ENCODE measurements at regions not wholly inside any gene's neighbourhood (a gene's known extent, or its start where the extent isn't known, plus 50 kb on each side); places are given as distances from the start of the nearest gene placed in this dataset.

- DNase-seq = no peak
Measured at GRCh38 chr2:195493416-195493815, 163.6 kb upstream of the SLC39A10 start.

DNA sequence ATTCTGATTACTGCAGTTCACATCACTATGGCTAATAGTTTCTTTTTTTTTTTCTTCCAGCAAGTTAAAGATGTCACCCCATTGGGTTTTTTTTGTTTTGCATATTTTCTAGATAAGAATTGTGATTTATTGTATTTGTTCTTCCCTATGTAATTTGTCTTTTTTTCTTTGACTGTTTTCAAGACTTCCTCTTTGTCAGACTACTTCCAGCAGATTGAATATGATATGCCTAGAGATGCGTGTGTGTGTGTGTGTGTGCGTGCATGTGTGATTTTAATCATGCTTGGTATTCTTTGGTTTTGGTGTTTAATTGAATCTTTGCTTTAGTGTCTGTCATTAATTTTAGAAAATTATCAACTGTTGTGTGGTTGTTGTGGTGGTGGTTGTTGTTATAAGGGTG, 166.7 kb upstream of the SLC39A10 start:
- DNase-seq = no peak

GRCh38 chr2:195489101-195489500, 167.9 kb upstream of the SLC39A10 start:
- DNase-seq = no peak

DNA sequence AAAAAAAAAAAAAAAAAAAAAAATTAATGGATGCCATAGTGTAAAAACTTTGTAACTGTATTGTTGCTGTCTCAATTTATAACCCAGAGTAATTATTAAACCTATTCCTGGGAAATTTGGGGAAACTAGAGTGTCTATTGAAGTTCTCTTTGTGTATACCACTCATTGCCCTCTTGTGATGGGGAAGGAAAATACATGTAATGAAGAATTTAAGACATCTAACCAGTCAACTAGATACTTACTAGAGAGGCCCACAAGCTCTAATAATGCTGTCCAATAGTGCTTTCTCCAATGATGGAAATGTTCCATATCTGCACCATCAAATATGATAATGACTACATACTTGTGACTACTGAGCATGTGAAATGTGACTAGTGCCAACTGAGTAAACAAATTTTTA, 168.5 kb upstream of the SLC39A10 start:
- DNase-seq = no peak

DNA sequence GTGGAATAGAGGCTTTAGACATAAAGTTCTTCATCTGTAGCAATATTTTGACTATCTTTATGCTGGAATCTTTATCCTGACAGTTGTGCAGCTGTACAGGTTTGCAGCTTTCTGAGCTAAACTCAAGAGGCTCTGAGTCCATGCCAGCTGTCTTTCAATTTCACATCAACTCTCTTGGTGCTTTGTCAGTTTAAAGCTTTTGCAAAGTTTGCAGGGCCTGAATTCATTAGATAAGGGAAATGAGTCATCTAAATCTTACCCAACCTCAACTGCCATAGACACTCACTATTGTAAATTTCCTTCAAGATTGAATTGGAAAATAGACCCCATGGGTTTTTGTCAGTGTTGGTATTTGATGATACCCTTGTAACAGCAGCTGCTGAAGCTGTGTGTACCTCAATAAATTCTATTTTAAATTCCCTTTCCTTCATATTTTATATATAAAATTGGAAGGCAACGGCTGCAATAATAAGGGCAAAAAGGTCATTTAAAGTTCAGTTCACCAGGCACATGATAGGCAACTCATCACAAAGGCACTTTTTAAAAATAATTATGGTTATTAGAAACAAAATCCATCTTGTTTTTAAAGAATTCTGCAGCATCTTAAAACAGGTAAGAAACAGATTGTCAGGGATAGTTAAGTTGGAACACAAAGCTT, 169.9 kb upstream of the SLC39A10 start:
- no peak for DNase-seq

DNA sequence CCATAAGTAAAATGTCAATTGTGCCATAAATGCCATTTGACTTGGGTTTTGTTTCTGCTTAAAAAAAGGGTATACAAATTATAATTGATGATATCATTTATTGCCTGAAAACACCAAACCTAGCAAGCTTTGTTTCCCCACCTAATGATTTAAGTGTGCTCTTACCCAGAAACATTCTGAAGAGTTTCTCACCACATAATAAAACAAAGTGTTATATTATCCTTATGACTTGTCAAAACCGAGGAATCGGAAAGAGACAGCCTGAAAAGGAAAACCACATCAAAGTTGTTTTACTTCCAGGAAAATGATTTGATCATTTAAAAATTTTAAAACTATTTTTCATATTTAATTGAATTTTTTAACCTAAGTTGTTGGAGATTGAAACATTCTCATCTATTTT, 170.5 kb upstream of the SLC39A10 start:
- DNase-seq = no peak

DNA sequence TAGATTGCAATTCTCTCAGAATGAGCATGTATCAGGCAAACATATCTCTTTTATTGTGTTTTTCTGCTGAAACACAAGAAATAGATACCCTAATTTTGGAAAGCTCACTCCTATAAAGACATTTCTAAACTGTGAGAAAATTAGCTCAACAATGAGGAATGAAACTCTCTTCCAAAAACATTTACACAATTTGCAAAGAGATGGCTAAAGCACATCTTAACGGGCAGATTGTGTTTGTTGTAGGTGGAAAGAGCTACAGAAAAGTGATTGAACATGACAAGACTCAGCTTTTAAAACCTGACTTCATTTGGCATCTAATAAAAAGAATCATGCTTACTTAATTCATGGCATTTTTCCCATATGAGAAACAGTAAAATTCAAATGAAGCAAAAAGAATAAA, 175.0 kb upstream of the SLC39A10 start:
- DNase-seq = no peak

DNA sequence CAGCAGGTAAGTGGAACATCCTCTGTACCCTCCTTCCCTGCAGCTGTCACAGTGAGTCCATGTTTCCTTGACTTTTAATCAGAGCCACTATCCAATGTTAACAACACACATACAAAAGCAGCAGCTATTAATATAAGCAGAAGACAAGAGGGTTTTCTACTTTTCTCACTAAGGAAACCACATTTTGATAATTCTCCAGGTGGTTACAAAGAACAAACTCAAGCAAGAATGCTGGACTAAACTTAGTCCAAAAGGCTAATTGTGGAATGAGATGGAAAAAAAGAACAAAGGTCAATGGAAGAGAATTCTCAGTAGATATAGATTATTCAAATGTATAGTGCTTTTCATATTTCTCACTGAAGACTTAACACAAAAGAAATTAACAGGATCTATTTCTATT, 176.9 kb upstream of the SLC39A10 start:
- DNase-seq = no peak

GRCh38 chr2:195479407-195479806, 177.6 kb upstream of the SLC39A10 start:
- DNase-seq = no peak

DNA sequence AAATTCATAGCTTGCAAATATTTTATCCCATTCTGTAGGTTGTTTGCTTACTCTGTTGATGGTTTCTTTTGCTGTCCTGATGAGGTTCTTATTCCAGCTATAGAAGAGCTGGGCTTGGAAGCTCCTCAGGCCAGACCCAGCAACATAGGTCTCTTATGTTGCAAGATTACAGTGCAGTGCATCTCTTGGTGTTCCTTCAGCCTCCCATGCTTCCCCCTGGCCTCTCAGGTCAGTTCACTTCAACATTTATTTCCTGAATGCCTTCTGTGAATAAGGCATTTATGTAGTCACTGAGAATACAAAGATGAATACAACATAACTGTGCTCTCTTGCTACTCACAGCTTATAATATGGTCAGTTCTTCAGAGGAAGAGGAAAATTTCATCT, 179.0 kb upstream of the SLC39A10 start:
- DNase-seq = no peak

GRCh38 chr2:195477248-195477995, 179.6 kb upstream of the SLC39A10 start:
- DNase-seq = no peak

DNA sequence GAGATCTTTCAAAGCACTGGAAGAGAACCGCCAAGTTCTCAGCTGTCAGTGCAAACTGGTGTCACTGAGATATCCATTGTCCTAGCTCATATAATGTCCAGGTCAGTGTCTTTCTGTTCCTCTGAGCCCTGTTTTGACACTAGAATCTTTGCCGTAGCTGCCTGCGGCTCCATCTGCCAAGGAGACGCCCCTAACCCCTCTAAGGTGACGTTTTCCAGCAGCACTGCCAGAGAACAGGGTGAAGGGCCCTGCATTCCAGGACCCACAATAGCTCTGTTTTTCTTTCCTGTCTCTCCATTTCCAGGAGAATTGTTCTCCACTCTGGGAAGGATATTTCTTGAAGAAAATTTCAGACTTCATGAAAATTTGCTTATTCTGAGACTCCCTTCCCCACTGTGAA, 181.7 kb upstream of the SLC39A10 start:
- no peak for DNase-seq

- no peak for DNase-seq
Measured at GRCh38 chr2:195473862-195474261, 183.2 kb upstream of the SLC39A10 start.

GRCh38 chr2:195472501-195473234, 184.4 kb upstream of the SLC39A10 start:
- DNase-seq = no peak

GRCh38 chr2:195471807-195472206, 185.2 kb upstream of the SLC39A10 start:
- DNase-seq = no peak

DNA sequence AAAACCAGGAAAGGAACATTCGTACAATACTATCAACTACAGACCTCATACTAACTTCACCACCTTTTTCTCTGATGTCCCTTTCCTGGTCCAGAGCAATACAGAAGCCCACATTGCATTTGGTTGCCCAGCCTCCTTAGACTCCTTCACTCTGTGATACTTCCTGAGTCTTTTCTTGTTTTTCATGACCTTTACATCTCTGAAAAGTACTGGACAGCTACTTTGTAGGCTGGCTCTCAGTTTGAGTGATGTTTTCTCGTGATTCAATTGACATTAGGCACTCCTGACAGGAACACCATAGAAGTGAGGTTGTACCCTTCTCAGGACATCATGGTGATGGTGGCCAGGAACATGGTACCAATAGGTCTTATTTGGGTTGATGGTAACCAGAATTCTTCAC, 185.9 kb upstream of the SLC39A10 start:
- DNase-seq = no peak

GRCh38 chr2:195470622-195471021, 186.4 kb upstream of the SLC39A10 start:
- no peak for DNase-seq

DNA sequence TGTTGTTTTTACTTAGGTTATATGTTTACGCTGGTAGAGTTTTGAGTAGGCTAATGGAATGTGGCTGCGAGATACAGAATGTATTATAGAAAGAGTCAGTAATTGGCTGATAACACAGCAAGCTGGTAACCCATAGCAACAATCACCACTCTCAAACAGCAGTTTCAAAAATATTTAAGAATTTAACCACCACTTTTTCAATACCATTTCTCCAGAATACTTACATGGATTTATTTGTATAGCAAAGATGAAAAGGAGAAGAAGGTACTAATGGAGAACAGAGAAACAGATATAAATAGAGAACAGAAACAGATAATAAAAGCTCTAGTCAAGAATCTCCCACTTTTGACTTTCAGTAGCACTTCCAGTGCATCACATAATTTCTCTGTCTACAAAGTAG, 188.3 kb upstream of the SLC39A10 start:
- DNase-seq = no peak

GRCh38 chr2:195466427-195466826, 190.6 kb upstream of the SLC39A10 start:
- no peak for DNase-seq

DNA sequence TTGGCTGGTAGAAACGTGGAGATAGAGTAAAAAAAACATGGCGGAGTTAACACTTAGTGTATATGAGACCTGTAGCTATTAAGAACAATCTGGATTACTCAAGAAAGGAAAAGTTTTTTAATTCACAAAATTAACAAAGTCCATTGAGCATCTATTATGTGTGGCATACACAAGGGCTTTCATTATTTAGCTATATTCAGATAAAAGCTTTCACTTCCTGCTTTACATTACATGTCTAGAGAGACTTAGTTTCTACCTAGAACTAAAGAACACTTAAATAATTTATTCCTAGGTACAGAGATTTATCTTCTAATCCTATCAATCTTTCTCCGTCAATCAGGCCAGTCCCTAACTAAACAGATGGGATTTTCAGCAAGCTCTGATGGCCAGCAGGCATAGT, 196.0 kb upstream of the SLC39A10 start:
- DNase-seq = no peak

DNA sequence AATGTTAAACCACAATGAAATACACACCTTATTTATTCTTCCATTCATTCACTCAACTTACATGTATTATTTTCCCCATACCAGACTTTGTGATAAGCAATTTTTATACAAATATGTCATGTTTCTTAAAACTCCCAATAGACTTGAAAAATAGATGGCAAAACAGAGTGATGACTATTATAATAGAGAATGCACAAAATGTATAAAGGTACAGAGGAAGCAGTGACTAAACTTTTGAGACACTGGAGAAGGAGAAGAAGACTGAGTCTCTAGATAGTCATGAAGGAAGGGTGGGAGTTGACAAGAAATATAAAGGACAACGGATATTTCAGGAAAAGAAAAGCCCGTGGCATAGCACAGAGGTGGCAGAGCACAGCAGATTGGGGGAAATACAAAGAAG, 198.1 kb upstream of the SLC39A10 start:
- DNase-seq = no peak

DNA sequence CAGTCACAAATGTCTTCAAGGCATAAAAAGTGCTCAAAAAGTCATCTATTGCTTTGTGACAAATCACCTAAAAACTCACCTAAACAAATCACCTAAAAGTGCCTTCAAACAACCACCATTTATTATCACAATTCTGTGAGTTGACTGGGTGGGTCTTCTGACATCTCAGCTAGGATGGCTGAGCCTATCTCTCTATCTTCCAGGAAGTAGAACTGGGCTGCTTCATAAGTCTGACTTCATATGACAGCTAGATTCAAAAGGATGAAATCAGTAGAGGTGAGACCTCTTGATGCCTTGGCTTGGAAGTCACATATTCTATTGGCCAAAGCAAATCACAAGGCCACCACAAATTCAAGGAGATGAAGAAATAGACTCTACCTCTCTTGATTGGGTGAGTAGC, 199.2 kb upstream of the SLC39A10 start:
- no peak for DNase-seq

DNA sequence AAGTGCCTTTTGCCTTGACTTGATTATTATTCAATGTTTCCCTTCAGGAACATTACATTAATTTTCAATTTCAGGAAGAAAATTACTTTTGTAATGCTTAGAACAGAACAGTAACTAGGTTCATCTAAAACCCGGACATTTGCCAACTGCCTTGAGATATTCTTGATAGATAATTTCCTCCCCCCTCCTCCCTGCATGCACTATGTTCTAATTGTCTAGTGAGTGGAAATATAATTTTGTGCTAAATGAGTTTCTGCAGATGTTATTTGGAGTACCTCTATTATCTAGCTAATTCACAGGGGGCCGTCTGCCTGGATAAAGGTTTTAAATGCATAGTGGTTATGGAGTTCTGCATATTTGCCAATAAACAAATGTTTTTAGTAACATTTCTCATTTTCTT, 200.3 kb upstream of the SLC39A10 start:
- DNase-seq = no peak

DNA sequence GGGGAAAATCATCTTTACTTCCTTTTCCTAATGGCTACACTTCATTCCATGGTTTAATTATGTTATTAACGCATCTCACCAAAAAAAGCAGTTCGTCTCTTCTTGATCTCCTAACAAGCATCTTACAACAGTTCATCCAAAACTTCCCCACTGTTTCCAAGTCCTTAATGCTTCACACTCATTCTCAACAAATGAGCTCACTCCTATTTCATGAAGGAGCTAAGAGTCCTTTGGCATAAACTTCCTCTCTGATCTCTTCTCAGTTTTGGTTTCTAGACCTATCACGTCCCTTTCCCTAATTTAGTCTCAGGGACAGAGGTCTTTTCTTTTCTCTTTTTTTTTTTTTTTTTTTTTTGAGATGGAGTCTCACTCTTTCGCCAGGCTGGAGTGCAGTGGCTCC, 205.9 kb upstream of the SLC39A10 start:
- DNase-seq = no peak
